Thyroid gland (tissue), 4 donors: ENCODE measurements at regions not wholly inside any gene's neighbourhood (a gene's known extent, or its start where the extent isn't known, plus 50 kb on each side); places are given as distances from the start of the nearest gene placed in this dataset.

Experiments
- DNase-seq, 2 donors: peaks; one replicate each; pipeline ENCODE4 v3.0.0-alpha.2; 2019
- H3K27ac ChIP-seq, 3 donors: fragments of 200-600 bp; sonication (generic); 1 replicate in 2 of 3; 2 replicates in 1 of 3; pipeline ENCODE4 v1.5.1; 2016 to 2019; ENCODE audit warnings: mild to moderate bottlenecking in 1 of 3, moderate library complexity in 1 of 3
- H3K27me3 ChIP-seq: fragments of 200-600 bp; sonication (generic); one replicate; pipeline ENCODE4 v1.5.1; 2019
- H3K36me3 ChIP-seq, 2 donors: fragments of 200-600 bp; sonication (generic); one replicate each; pipeline ENCODE4 v1.5.1; 2016 to 2019
- H3K4me1 ChIP-seq, 2 donors: fragments of 200-600 bp; sonication (generic); one replicate each; pipeline ENCODE4 v1.5.1; 2017 to 2019
- H3K4me3 ChIP-seq, 3 donors: fragments of 200-600 bp; sonication (generic); replicated peaks in 1 of 3; 1 replicate in 2 of 3; 2 replicates in 1 of 3; pipeline ENCODE4 v1.5.1; 2016; ENCODE audit warnings: mild to moderate bottlenecking in 1 of 3
- H3K9me3 ChIP-seq: fragments of 200-600 bp; sonication (generic); one replicate; pipeline ENCODE4 v1.5.1; 2017
- CTCF ChIP-seq, 6 experiments: fragments of 200-600 bp in 3 of 6; fragments of 450-650 bp in 3 of 6; sonication (generic) in 3 of 6; IDR thresholded peaks; one replicate each; pipeline ENCODE4 v1.5.1; 2016 to 2019; ENCODE audit warnings: antibody characterized with exemption in 6 of 6, mild to moderate bottlenecking in 2 of 6, inconsistent platforms in 1 of 6, moderate library complexity in 1 of 6
- POLR2A ChIP-seq, 2 donors: fragments of 450-650 bp; IDR thresholded peaks; one replicate each; pipeline ENCODE4 v1.6.1; 2017; ENCODE audit warnings: antibody characterized with exemption in 2 of 2, mild to moderate bottlenecking in 2 of 2, moderate library complexity in 1 of 2
- WGBS, 2 donors: methylation state at CpG; one replicate each; pipeline ENCODE4 v1.1.5; 2017; 5-methylcytosine and 5-hydroxymethylcytosine counted together
- intact Hi-C: fragments of 100-400 bp; cut with DNase I; formaldehyde crosslinking; loops from one replicate; pipeline ENCODE4 v1.15.1; 2023

- Histone ChIP-seq H3K36me3 (no peaks in the 10 kb centered on the region), H3K27me3 (no peaks in the 10 kb centered on the region), H3K4me3 (no peak overlapping the region), H3K9me3 (no peaks in the 10 kb centered on the region), H3K4me1 (no peaks in the 10 kb centered on the region), H3K27ac (no peak overlapping the region)
- WGBS, 2 donors = 78 to 84% methylated on average over 3 of the region's 3 CpGs
- TF ChIP-seq CTCF (IDR thresholded peaks at IDR 0.05) (no peak), POLR2A (IDR thresholded peaks at IDR 0.05) (no peak)
- intact Hi-C loops = no loop called here
- no peak for DNase-seq
Observed at GRCh38 chr4:171668403-171668802, 144.8 kb upstream of the GALNTL6 start.

DNA sequence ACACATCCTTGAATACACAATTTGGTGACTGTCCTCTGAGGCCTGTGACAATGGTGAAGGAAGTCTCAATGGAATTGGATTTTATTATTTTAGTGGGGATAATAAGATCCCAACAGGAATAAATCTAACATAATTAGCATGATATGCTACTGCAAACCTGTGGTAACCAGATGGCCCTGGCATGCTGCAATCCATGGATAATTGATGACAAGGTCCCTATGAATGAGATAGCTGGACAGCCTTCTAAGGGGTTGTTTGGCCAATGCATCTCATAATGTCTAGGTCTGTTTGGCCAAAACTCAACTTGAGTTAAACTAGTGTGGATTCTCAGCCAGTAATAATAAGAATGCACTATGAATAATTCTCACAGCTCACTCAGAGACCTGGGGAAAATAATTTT is 145.3 kb upstream of the GALNTL6 start:
- DNase-seq = no peak
- Histone ChIP-seq H3K27me3 (no peaks in the 10 kb centered on the region), H3K4me3 (no peak overlapping the region), H3K9me3 (no peaks in the 10 kb centered on the region), H3K4me1 (no peaks in the 10 kb centered on the region), H3K27ac (no peak overlapping the region), H3K36me3 (no peaks in the 10 kb centered on the region)
- TF ChIP-seq CTCF (IDR thresholded peaks at IDR 0.05) (no peak), POLR2A (IDR thresholded peaks at IDR 0.05) (no peak)
- intact Hi-C loops = no loop called here

DNA sequence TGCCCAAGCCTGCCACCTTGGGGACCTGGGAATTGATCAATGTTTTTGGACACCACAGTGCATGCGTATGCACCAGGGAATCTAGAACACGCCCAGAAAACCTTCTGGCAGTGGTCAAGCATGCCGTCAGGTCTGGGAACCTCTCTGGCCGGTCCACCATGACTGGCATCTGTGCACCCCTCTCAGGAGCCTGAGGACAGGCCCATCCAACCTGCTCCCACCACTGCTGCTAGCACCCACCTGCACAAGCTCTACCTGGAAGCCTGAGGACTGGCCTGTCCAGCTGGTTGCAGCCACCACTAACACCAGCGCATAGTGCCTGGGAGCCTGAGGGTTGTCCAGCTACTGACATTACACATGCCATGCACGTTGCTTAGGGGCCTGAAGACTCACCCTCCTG is 162.1 kb upstream of the GALNTL6 start:
- no peak overlapping the region for H3K27ac ChIP-seq
- intact Hi-C loops = no loop called here
- no peaks in the 10 kb centered on the region for H3K36me3 ChIP-seq
- no peak for TF ChIP-seq CTCF (IDR thresholded peaks at IDR 0.05)
- no peak for TF ChIP-seq POLR2A (IDR thresholded peaks at IDR 0.05)
- no peak overlapping the region for H3K4me3 ChIP-seq
- no peaks in the 10 kb centered on the region for H3K4me1 ChIP-seq
- H3K27me3 ChIP-seq = no peaks in the 10 kb centered on the region
- 91 to 100% methylated on average over 1 to 6 of the region's 6 CpGs for WGBS, 2 donors
- H3K9me3 ChIP-seq = no peaks in the 10 kb centered on the region
- DNase-seq = no peak

GRCh38 chr4:171650543-171650942 is 162.7 kb upstream of the GALNTL6 start:
- DNase-seq = no peak
- Histone ChIP-seq H3K4me1 (no peaks in the 10 kb centered on the region), H3K27ac (no peak overlapping the region), H3K36me3 (no peaks in the 10 kb centered on the region), H3K4me3 (no peak overlapping the region), H3K27me3 (no peaks in the 10 kb centered on the region), H3K9me3 (no peaks in the 10 kb centered on the region)
- intact Hi-C loops = no loop called here
- 20 to 63% methylated on average over 1 to 2 of the region's 2 CpGs for WGBS, 2 donors
- TF ChIP-seq POLR2A (IDR thresholded peaks at IDR 0.05) = no peak
- no peak for TF ChIP-seq CTCF (IDR thresholded peaks at IDR 0.05)

DNA sequence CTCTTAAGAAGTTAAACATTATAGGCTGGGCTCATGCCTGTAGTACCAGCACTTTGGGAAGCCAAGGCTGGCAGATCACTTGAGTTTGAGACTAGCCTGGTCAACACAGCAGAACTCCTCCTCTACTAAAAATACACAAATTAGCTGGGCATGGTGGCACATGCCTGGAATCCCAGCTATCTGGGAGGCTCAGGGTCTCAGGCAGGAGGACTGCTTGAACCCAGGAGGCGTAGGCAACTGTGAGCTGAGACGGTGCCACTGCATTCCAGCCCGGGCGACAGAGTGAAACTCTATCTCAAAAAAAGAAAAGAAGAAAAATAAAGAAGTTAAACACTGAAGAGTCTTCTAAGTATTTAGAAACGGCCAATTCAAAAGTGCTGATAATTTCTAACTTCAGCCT is 164.3 kb upstream of the GALNTL6 start:
- no peak for DNase-seq
- no peaks in the 10 kb centered on the region for H3K4me1 ChIP-seq
- intact Hi-C loops = no loop called here
- H3K27ac ChIP-seq = no peak overlapping the region
- no peak for TF ChIP-seq CTCF (IDR thresholded peaks at IDR 0.05)
- H3K27me3 ChIP-seq = no peaks in the 10 kb centered on the region
- 46 to 55% methylated on average over 5 of the region's 5 CpGs for WGBS, 2 donors
- H3K4me3 ChIP-seq = no peak overlapping the region
- H3K36me3 ChIP-seq = no peaks in the 10 kb centered on the region
- H3K9me3 ChIP-seq = no peaks in the 10 kb centered on the region
